NCI-H446 (cell line): ENCODE measurements at regions not wholly inside any gene's neighbourhood (a gene's known extent, or its start where the extent isn't known, plus 50 kb on each side); places are given as distances from the start of the nearest gene placed in this dataset.
"Not testable (repeated sequence)": the region's sequence is repeated elsewhere in the genome, so short reads cannot be mapped to it uniquely, and the experiment has no call there.

Experiments
- DNase-seq, 2 experiments: peaks; one replicate each; lab custom pipeline; 2025; lab: John Stamatoyannopoulos, UW

GRCh38 chr6:3672339-3672738 lies 79.2 kb downstream of the PXDC1 start:
- DNase-seq = not testable (repeated sequence)

DNA sequence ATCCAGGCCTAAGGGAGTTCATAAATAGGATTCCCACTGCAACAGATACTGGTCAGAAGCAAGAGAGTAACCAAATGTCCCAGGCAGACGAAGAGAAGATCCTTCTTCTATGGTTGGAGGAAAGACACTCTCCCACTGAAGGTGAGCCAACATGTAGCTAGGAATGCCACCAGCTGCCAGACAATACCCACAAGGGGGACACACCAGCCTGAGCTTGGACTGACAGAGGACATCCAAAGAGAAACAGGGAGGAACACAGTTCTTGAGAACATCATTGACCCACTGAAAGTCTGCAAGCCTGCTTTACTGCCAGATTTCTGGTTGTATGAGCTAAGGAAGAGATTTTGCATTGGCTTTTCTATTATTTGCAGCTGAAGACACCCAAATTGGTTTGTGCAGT lies 80.1 kb downstream of the PXDC1 start:
- no peak for DNase-seq

- no peak for DNase-seq
Observed at GRCh38 chr6:3670356-3670755, 81.2 kb downstream of the PXDC1 start.

- no peak for DNase-seq
Observed at GRCh38 chr6:3669916-3670315, 81.6 kb downstream of the PXDC1 start.

- no peak for DNase-seq
Observed at GRCh38 chr6:3665608-3666007, 85.9 kb downstream of the PXDC1 start.

- no peak for DNase-seq
Observed at GRCh38 chr6:3664625-3665041, 86.9 kb downstream of the PXDC1 start.

GRCh38 chr6:3663811-3664210 lies 87.7 kb downstream of the PXDC1 start:
- DNase-seq = no peak

GRCh38 chr6:3663081-3663480 lies 88.4 kb downstream of the PXDC1 start:
- no peak for DNase-seq

GRCh38 chr6:3661390-3661789 lies 90.1 kb downstream of the PXDC1 start:
- DNase-seq = no peak

DNA sequence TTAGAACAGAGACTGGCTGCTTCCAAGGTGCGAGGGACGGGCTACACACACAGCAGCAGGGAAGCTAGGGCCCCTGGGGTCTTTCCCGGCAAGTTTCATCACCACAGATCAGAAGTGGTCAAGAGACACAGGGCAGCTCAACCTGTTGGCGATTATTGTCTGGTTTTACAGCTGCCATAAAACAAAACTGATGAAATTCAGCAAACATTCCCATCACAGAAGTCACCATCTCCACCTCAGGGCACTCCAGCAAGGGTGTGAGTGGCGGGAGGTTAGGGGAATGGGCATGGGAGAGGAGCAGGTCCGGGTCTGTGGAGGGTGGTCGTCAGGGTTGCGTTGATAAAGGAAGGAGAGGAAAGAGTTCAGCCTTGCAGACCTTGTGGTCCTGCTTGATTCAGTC lies 91.0 kb downstream of the PXDC1 start:
- DNase-seq = no peak

- no peak for DNase-seq
Observed at GRCh38 chr6:3659748-3660147, 91.8 kb downstream of the PXDC1 start.

GRCh38 chr6:3656076-3656475 lies 95.4 kb downstream of the PXDC1 start:
- DNase-seq = no peak

GRCh38 chr6:3654898-3655297 lies 96.6 kb downstream of the PXDC1 start:
- no peak for DNase-seq

GRCh38 chr6:3654436-3654835 lies 97.1 kb downstream of the PXDC1 start:
- DNase-seq = no peak

DNA sequence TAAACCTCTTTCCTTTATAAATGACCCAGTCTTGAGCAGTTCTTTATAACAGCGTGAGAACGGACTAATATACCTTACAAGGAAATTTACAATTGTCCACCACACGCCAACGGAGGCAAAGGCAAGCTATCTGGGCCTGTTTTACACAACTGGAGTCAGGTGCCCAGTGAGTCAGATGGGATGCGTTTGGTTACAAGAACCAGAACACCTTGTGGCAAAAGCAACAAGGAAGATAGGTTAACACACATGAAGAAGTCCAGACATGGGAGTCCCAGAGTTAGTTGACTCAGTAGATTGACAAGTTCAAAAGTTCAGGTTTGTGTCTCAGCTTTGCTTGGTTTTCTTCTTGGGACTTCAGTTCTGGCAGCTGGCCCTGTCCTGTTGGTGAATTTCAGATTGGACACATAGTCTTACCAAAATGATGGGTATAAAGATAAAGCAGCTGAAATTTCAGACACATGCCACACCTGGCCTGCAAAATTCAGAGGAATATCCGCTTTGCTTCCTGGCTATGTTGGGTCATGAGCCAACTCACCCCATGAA lies 97.9 kb downstream of the PXDC1 start:
- no peak for DNase-seq

- DNase-seq = no peak
Observed at GRCh38 chr6:3651698-3652229, 99.7 kb downstream of the PXDC1 start.

- DNase-seq = no peak
Observed at GRCh38 chr6:3650959-3651697, 100.4 kb downstream of the PXDC1 start.

GRCh38 chr6:3650076-3650958 lies 101.2 kb downstream of the PXDC1 start:
- DNase-seq = no peak

GRCh38 chr6:3648724-3649123 lies 102.8 kb downstream of the PXDC1 start:
- no peak for DNase-seq

DNA sequence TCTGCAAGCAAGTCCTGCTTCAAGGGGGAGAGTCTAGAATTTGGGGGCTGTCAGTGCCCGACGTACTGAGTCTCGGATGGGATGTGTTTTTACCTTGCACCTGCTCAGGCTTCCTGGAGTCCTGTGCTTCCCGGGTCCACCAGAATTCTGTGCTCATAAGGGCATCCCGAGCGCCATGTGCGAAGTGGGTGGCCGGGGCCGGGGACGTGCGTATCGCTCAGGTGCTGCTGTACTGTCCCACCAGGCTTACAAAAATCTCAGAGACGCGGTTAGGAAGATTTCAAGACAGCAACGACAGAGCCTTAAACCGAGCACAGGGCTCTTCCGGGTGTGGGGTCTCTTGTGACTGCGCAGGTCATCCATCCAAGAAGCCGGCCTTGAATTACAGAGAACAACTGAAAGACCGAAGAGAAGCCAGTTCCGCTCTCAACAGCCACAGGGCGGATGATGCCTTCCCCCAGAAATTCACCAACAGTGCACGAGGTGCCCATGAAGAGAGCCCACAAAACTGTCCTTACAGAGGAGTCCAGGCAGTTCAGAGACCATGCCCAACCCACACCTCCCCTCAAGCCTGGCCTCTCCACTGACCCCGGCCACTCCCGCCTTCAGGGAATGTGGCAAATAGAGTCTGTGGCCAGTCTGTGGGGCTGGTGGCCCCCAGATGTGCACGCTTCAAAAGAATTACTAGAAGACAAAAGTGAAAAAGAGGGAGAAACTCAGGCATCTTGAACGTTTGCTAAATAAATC lies 104.7 kb downstream of the PXDC1 start:
- no peak for DNase-seq

- DNase-seq = no peak
Observed at GRCh38 chr6:3644739-3645012, 106.8 kb downstream of the PXDC1 start.
